Endothelial cell (in vitro differentiated cells): ENCODE measurements at regions not wholly inside any gene's neighbourhood (a gene's known extent, or its start where the extent isn't known, plus 50 kb on each side); places are given as distances from the start of the nearest gene placed in this dataset.
A peak's percentile ranks its signal among the peaks of the same experiment; 100 is the strongest.
"Not testable (repeated sequence)": the region's sequence is repeated elsewhere in the genome, so short reads cannot be mapped to it uniquely, and the experiment has no call there.

ENCODE experiments used
- DNase-seq: peaks from one replicate; pipeline ENCODE4 v3.0.0; 2021; ENCODE audit warnings: low spot score
- H3K27ac Mint-ChIP-seq: one replicate; pipeline ENCODE4 v1.8.0; 2021; ENCODE audit warnings: mixed read lengths, inconsistent platforms; ENCODE audit not compliant: unreplicated experiment
- H3K27me3 Mint-ChIP-seq: one replicate; pipeline ENCODE4 v1.8.0; 2021; ENCODE audit warnings: mild to moderate bottlenecking, moderate library complexity, mixed read lengths, inconsistent platforms; ENCODE audit not compliant: unreplicated experiment
- H3K36me3 Mint-ChIP-seq: one replicate; pipeline ENCODE4 v1.8.0; 2021; ENCODE audit warnings: mild to moderate bottlenecking, low read depth, mixed read lengths, inconsistent platforms; ENCODE audit not compliant: unreplicated experiment
- H3K4me1 Mint-ChIP-seq: one replicate; pipeline ENCODE4 v1.8.0; 2021; ENCODE audit warnings: mild to moderate bottlenecking, mixed read lengths, inconsistent platforms; ENCODE audit not compliant: unreplicated experiment
- H3K4me3 Mint-ChIP-seq: one replicate; pipeline ENCODE4 v1.8.0; 2021; ENCODE audit warnings: mild to moderate bottlenecking, mixed read lengths, inconsistent platforms; ENCODE audit not compliant: unreplicated experiment
- H3K9me3 Mint-ChIP-seq: one replicate; pipeline ENCODE4 v1.8.0; 2021; ENCODE audit warnings: mixed read lengths, inconsistent platforms; ENCODE audit not compliant: unreplicated experiment
- TF ChIP-seq, protein P1 (sequence below): fragments of 200-600 bp; sonication (generic); IDR thresholded peaks from one replicate; pipeline ENCODE4 v1.5.0; 2021; ENCODE audit warnings: antibody characterized with exemption; ENCODE audit not compliant: unreplicated experiment

DNA sequence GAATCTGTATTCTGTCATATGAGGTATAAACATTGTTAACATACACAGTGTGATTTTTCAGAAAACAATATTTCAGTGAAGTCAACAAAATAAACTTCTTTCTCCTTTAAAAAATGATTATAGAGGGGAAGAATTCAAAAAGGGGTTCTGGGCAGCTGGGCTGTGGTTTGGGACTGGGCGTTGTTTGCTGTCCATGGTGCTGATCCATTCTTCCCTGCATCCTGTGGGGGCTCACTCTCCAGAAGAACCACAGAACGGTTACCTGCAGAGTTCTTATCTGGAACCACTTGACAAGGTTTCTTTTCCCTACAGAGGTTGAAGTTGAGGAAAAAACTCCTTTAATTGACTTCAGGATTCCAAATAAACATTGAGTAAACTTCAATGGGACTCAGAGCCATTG, 1091.0 kb downstream of the CDH8 start:
- peak; percentile 67 for DNase-seq
- Mint-ChIP-seq H3K27me3 (no peaks in the 10 kb centered on the region), H3K9me3 (no peaks in the 10 kb centered on the region), H3K27ac (no peak overlapping the region), H3K4me3 (no peak overlapping the region), H3K36me3 (no peaks in the 10 kb centered on the region), H3K4me1 (no peaks in the 10 kb centered on the region)
- TF ChIP-seq, protein P1, sequence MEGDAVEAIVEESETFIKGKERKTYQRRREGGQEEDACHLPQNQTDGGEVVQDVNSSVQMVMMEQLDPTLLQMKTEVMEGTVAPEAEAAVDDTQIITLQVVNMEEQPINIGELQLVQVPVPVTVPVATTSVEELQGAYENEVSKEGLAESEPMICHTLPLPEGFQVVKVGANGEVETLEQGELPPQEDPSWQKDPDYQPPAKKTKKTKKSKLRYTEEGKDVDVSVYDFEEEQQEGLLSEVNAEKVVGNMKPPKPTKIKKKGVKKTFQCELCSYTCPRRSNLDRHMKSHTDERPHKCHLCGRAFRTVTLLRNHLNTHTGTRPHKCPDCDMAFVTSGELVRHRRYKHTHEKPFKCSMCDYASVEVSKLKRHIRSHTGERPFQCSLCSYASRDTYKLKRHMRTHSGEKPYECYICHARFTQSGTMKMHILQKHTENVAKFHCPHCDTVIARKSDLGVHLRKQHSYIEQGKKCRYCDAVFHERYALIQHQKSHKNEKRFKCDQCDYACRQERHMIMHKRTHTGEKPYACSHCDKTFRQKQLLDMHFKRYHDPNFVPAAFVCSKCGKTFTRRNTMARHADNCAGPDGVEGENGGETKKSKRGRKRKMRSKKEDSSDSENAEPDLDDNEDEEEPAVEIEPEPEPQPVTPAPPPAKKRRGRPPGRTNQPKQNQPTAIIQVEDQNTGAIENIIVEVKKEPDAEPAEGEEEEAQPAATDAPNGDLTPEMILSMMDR, result no peak

GRCh38 chr16:60936189-60936588, 1100.0 kb downstream of the CDH8 start:
- not testable (repeated sequence) for H3K36me3 Mint-ChIP-seq, H3K4me3 Mint-ChIP-seq, DNase-seq, H3K9me3 Mint-ChIP-seq, H3K27ac Mint-ChIP-seq, H3K27me3 Mint-ChIP-seq, H3K4me1 Mint-ChIP-seq

DNA sequence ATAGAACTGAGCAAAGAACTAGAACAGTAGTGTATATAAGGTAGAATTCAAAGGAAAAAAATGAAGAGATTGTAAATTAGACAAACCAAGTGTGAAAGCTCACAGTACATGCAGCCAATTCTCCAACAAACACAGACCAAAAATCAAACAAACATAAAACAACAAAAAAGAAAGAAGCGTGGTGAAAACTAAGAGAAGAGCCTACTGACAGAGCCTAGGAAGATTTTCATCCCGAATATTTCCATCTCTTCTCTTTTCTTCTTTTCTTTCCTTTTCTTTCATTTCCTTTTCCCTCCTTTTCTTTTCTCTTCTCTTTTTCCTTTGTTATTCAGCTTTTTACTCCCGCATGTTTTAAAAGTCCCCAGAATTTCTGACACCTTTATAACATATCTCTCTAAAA, 1103.6 kb downstream of the CDH8 start:
- H3K4me3 Mint-ChIP-seq, result no peak overlapping the region
- no peaks in the 10 kb centered on the region for H3K27me3 Mint-ChIP-seq
- no peaks in the 10 kb centered on the region for H3K4me1 Mint-ChIP-seq
- TF ChIP-seq, protein P1, result no peak
- H3K27ac Mint-ChIP-seq, result no peak overlapping the region
- DNase-seq, result no peak
- H3K9me3 Mint-ChIP-seq, result no peaks in the 10 kb centered on the region
- no peaks in the 10 kb centered on the region for H3K36me3 Mint-ChIP-seq

DNA sequence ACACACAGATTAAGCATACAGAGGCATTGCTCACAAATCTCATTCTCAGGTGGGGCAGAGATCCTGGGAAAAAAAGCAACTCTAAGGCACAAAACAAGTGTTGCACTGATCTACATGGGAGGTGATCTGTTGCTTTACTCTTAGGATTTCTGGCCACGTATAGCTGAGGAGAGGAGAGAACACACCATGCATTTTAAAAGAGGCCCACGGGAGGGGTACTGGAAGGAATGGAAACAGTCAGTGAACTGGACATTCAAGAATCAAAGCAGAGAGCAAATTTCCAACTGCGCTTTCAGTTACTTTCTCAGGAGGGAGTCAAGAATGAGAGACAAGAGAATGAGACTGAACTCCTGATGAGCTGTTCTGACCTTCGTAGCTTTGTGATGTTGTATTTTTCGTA, 1105.9 kb downstream of the CDH8 start:
- H3K27ac Mint-ChIP-seq, result no peak overlapping the region
- no peaks in the 10 kb centered on the region for H3K9me3 Mint-ChIP-seq
- no peak for DNase-seq
- H3K36me3 Mint-ChIP-seq, result no peaks in the 10 kb centered on the region
- TF ChIP-seq, protein P1, result no peak
- no peak overlapping the region for H3K4me3 Mint-ChIP-seq
- no peaks in the 10 kb centered on the region for H3K4me1 Mint-ChIP-seq
- H3K27me3 Mint-ChIP-seq, result peaks cover 2% of the 10 kb centered on the region

- H3K36me3 Mint-ChIP-seq, result no peaks in the 10 kb centered on the region
- no peaks in the 10 kb centered on the region for H3K9me3 Mint-ChIP-seq
- no peak overlapping the region for H3K27ac Mint-ChIP-seq
- no peak overlapping the region for H3K4me3 Mint-ChIP-seq
- peaks cover 2% of the 10 kb centered on the region for H3K27me3 Mint-ChIP-seq
- DNase-seq, result no peak
- H3K4me1 Mint-ChIP-seq, result no peaks in the 10 kb centered on the region
- TF ChIP-seq, protein P1, result no peak
Observed at GRCh38 chr16:60922920-60923319, 1113.3 kb downstream of the CDH8 start.

DNA sequence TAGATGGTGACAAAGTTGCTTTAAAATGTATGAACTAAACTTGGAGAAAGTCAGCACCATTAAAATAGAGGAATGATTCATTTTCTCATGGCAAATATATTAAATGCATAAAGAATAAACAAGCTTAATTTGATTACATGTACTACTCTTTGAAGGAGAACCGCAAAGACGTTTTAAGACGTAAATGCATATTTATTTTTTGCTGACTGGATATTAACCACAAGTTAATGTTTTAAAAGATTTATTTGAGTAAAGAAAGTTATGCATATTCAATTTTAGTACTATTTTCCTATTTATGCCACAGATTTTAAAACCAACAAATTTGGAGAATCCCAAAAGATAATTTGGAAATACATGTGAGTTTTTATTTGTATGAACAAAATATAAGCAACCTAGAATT, 1121.9 kb downstream of the CDH8 start:
- Mint-ChIP-seq H3K27me3 (no peaks in the 10 kb centered on the region), H3K36me3 (no peaks in the 10 kb centered on the region), H3K9me3 (no peaks in the 10 kb centered on the region), H3K4me3 (no peak overlapping the region), H3K4me1 (no peaks in the 10 kb centered on the region), H3K27ac (no peak overlapping the region)
- TF ChIP-seq, protein P1, result no peak
- DNase-seq, result no peak
